ENCODE measurements at regions not wholly inside any gene's neighbourhood (a gene's known extent, or its start where the extent isn't known, plus 50 kb on each side); places are given as distances from the start of the nearest gene placed in this dataset.

DNA sequence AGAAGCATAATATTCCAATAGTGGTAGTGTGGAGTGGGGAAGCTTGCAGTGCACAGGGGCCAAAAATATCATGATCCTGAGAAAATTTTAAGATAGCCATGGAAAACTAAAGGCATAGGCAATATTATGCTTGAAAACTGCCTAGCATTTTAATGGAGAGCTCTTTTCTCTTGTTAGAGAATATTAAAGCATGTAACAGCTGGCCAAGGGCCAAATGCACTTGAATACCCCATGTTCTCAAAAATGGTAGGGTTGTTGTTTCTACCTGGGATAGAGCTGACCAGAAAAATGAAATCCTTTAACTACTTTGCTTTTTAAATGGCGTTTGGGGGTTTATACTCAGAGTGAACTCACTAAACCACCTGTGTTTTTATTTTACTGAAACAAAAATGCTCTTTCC is 739.6 kb upstream of the SLIT2 start:
- Histone ChIP-seq H4K20me1 (ENCODE audit: control insufficient read depth, insufficient read depth) (no peaks in the 10 kb centered on the region), H3K9me3 (replicated peaks; ENCODE audit: control insufficient read depth, insufficient read depth, low read length) (no peaks in the 10 kb centered on the region), H3K4me1 (ENCODE audit: control insufficient read depth, insufficient read depth, low read length) (no peaks in the 10 kb centered on the region), H3K9ac (ENCODE audit: control insufficient read depth, insufficient read depth, low read length) (no peak overlapping the region), H3K4me3 (no peak overlapping the region), H3K79me2 (ENCODE audit: control insufficient read depth, insufficient read depth, low read length) (no peaks in the 10 kb centered on the region), H3K4me2 (ENCODE audit: control insufficient read depth, insufficient read depth) (no peak overlapping the region), H2AFZ (ENCODE audit: control insufficient read depth, low read depth, low read length) (no peak overlapping the region), H3K27me3 (replicated peaks in 1 of 2; ENCODE audit: control insufficient read depth in 2 of 2, insufficient read depth in 2 of 2, low read length in 1 of 2) (no peaks in the 10 kb centered on the region), H3K27ac (ENCODE audit: control insufficient read depth, insufficient read depth) (no peak overlapping the region), H3K36me3 (ENCODE audit: control insufficient read depth in 2 of 2, insufficient read depth in 2 of 2, low read length in 1 of 2) (no peaks in the 10 kb centered on the region)
- BruUV-seq (replicated peaks): no TSS peak
- in situ Hi-C loops (cut with MboI) (no loop called here), intact Hi-C loops (cut with micrococcal nuclease; ENCODE audit: unreplicated experiment) (no loop called here)
- SMC1A ChIA-PET (ENCODE audit: uncharacterized antibody, unreplicated experiment): no interaction called here
- ATAC-seq (no peak), DNase-seq (ENCODE audit: low read depth, low spot score) (no peak), FAIRE-seq (no peak)
- no peak for TF ChIP-seq RFX5 (IDR thresholded peaks at IDR 0.05; ENCODE audit: low read depth, low read length)
- no peak for TF ChIP-seq IRF3 (IDR thresholded peaks at IDR 0.05)
- no peak for TF ChIP-seq ZNF24 (IDR thresholded peaks at IDR 0.05)
- TF ChIP-seq RAD21 (IDR thresholded peaks at IDR 0.05; ENCODE audit: insufficient read depth, low read depth, low read length): no peak
- TF ChIP-seq TBL1XR1 (IDR thresholded peaks at IDR 0.05; ENCODE audit: low read depth, low read length): no peak
- TF ChIP-seq, protein P1, sequence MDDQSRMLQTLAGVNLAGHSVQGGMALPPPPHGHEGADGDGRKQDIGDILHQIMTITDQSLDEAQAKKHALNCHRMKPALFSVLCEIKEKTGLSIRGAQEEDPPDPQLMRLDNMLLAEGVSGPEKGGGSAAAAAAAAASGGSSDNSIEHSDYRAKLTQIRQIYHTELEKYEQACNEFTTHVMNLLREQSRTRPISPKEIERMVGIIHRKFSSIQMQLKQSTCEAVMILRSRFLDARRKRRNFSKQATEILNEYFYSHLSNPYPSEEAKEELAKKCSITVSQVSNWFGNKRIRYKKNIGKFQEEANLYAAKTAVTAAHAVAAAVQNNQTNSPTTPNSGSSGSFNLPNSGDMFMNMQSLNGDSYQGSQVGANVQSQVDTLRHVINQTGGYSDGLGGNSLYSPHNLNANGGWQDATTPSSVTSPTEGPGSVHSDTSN (IDR thresholded peaks at IDR 0.05; ENCODE audit: insufficient replicate concordance, low read depth, low read length): no peak
- POLR2A ChIA-PET: no interaction called here
- RAD21 ChIA-PET (ENCODE audit: unreplicated experiment): no interaction called here
- WGBS (ENCODE audit: insufficient coverage, insufficient replicate concordance, low lambda C conversion rate, missing lambda C conversion rate): 0% methylated on average over 1 of the region's 1 CpG
- CTCF ChIA-PET: no interaction called here

GRCh38 chr4:19510993-19511392 is 740.7 kb upstream of the SLIT2 start:
- no TSS peak for BruUV-seq (replicated peaks)
- H3K36me3 ChIP-seq (ENCODE audit: control insufficient read depth in 2 of 2, insufficient read depth in 2 of 2, low read length in 1 of 2): no peaks in the 10 kb centered on the region
- H4K20me1 ChIP-seq (ENCODE audit: control insufficient read depth, insufficient read depth): no peaks in the 10 kb centered on the region
- ATAC-seq (no peak), DNase-seq (ENCODE audit: low read depth, low spot score) (no peak), FAIRE-seq (no peak)
- no peak overlapping the region for H3K4me3 ChIP-seq
- ChIA-PET POLR2A (no interaction called here), SMC1A (ENCODE audit: uncharacterized antibody, unreplicated experiment) (no interaction called here), RAD21 (ENCODE audit: unreplicated experiment) (no interaction called here), CTCF (no interaction called here)
- in situ Hi-C loops (cut with MboI): no loop called here
- H2AFZ ChIP-seq (ENCODE audit: control insufficient read depth, low read depth, low read length): no peak overlapping the region
- H3K9ac ChIP-seq (ENCODE audit: control insufficient read depth, insufficient read depth, low read length): no peak overlapping the region
- intact Hi-C loops (cut with micrococcal nuclease; ENCODE audit: unreplicated experiment): no loop called here
- no peaks in the 10 kb centered on the region for H3K4me1 ChIP-seq (ENCODE audit: control insufficient read depth, insufficient read depth, low read length)
- H3K9me3 ChIP-seq (replicated peaks; ENCODE audit: control insufficient read depth, insufficient read depth, low read length): no peaks in the 10 kb centered on the region
- H3K4me2 ChIP-seq (ENCODE audit: control insufficient read depth, insufficient read depth): no peak overlapping the region
- no peak overlapping the region for H3K27ac ChIP-seq (ENCODE audit: control insufficient read depth, insufficient read depth)
- no peaks in the 10 kb centered on the region for H3K27me3 ChIP-seq (replicated peaks in 1 of 2; ENCODE audit: control insufficient read depth in 2 of 2, insufficient read depth in 2 of 2, low read length in 1 of 2)
- no peaks in the 10 kb centered on the region for H3K79me2 ChIP-seq (ENCODE audit: control insufficient read depth, insufficient read depth, low read length)
- no peak for TF ChIP-seq SPI1 (IDR thresholded peaks at IDR 0.05; ENCODE audit: borderline replicate concordance, insufficient read depth, low read depth, low read length)
- no peak for TF ChIP-seq RAD51 (IDR thresholded peaks at IDR 0.05)
- TF ChIP-seq STAT3 (IDR thresholded peaks at IDR 0.05; ENCODE audit: low read depth, low read length): no peak
- TF ChIP-seq NR2F1 (conservative IDR thresholded peaks at IDR 0.05): no peak
- TF ChIP-seq SKIL (IDR thresholded peaks at IDR 0.05; ENCODE audit: low read depth, poor library complexity, severe bottlenecking): no peak
- no peak for TF ChIP-seq LARP7 (IDR thresholded peaks at IDR 0.05)

Data from GM12878 (cell line).